GM23338 (cell line): ENCODE measurements at regions not wholly inside any gene's neighbourhood (a gene's known extent, or its start where the extent isn't known, plus 50 kb on each side); places are given as distances from the start of the nearest gene placed in this dataset.

ENCODE experiments used
- ATAC-seq: fragments of 200-7000 bp; cut with Tn5 transposase; 3 replicates; pipeline ENCODE4 v1.9.1; 2020
- DNase-seq: peaks from one replicate; pipeline ENCODE4 v3.0.0-alpha.2; 2015; ENCODE audit warnings: low spot score
- H2AFZ ChIP-seq: fragments of 200-600 bp; sonication (generic); 2 replicates; pipeline ENCODE4 v1.8.0; 2016; ENCODE audit warnings: antibody characterized with exemption, mild to moderate bottlenecking, moderate library complexity
- H3F3A ChIP-seq: fragments of 200-600 bp; sonication (generic); replicated peaks from 2 replicates; pipeline ENCODE4 v1.8.0; 2017; ENCODE audit warnings: antibody characterized with exemption, mixed run types, low read depth
- H3K27ac ChIP-seq: fragments of 200-600 bp; sonication (generic); 2 replicates; pipeline ENCODE4 v1.6.1; 2016; ENCODE audit warnings: low read depth
- H3K27me3 ChIP-seq: fragments of 200-600 bp; sonication (generic); 2 replicates; pipeline ENCODE4 v1.8.0; 2016; ENCODE audit warnings: mild to moderate bottlenecking, mixed run types, moderate library complexity; ENCODE audit not compliant: insufficient read depth
- H3K36me3 ChIP-seq: fragments of 200-600 bp; sonication (generic); 2 replicates; pipeline ENCODE4 v1.8.0; 2016; ENCODE audit warnings: mild to moderate bottlenecking; ENCODE audit not compliant: insufficient read depth
- H3K4me1 ChIP-seq: fragments of 200-600 bp; sonication (generic); 2 replicates; pipeline ENCODE4 v1.8.0; 2016; ENCODE audit warnings: mild to moderate bottlenecking, moderate library complexity; ENCODE audit not compliant: insufficient read depth
- H3K4me2 ChIP-seq: fragments of 200-600 bp; sonication (generic); 2 replicates; pipeline ENCODE4 v1.7.1; 2017; ENCODE audit warnings: mixed run types
- H3K4me3 ChIP-seq: fragments of 200-600 bp; sonication (generic); 2 replicates; pipeline ENCODE4 v1.6.1; 2016; ENCODE audit warnings: mixed run types
- H3K79me2 ChIP-seq: fragments of 200-600 bp; sonication (generic); replicated peaks from 2 replicates; pipeline ENCODE4 v1.8.0; 2017; ENCODE audit warnings: mild to moderate bottlenecking; ENCODE audit not compliant: insufficient read depth
- H3K9me2 ChIP-seq: fragments of 200-600 bp; sonication (generic); 2 replicates; pipeline ENCODE4 v1.8.0; 2017; ENCODE audit not compliant: insufficient read depth
- H4K20me1 ChIP-seq: fragments of 200-600 bp; sonication (generic); replicated peaks from 2 replicates; pipeline ENCODE4 v1.8.0; 2017; ENCODE audit warnings: mild to moderate bottlenecking; ENCODE audit not compliant: insufficient read depth
- H3K27ac Mint-ChIP-seq: 2 replicates; pipeline ENCODE4 v1.8.0; 2020; ENCODE audit warnings: inconsistent platforms, mild to moderate bottlenecking, moderate library complexity, mixed read lengths
- H3K27me3 Mint-ChIP-seq: 3 replicates; pipeline ENCODE4 v1.8.0; 2022; ENCODE audit warnings: low read depth, mild to moderate bottlenecking, moderate library complexity, mixed read lengths, inconsistent platforms; ENCODE audit not compliant: insufficient read depth, poor library complexity
- H3K36me3 Mint-ChIP-seq: 3 replicates; pipeline ENCODE4 v1.8.0; 2021; ENCODE audit warnings: low read depth, mild to moderate bottlenecking, inconsistent platforms, moderate library complexity, mixed read lengths
- H3K4me1 Mint-ChIP-seq: 3 replicates; pipeline ENCODE4 v1.8.0; 2020; ENCODE audit warnings: mild to moderate bottlenecking, inconsistent platforms, mixed read lengths
- H3K4me3 Mint-ChIP-seq: 3 replicates; pipeline ENCODE4 v1.8.0; 2021; ENCODE audit warnings: moderate library complexity, mild to moderate bottlenecking, inconsistent platforms, mixed read lengths
- H3K9me3 Mint-ChIP-seq: 3 replicates; pipeline ENCODE4 v1.8.0; 2020; ENCODE audit warnings: moderate library complexity, mild to moderate bottlenecking, inconsistent platforms, mixed read lengths
- CREB1 ChIP-seq: fragments of 250-450 bp; sonication (Bioruptor Pico); IDR thresholded peaks from 2 replicates; pipeline ENCODE4 v1.5.0; 2020; ENCODE audit warnings: low read depth, mild to moderate bottlenecking, moderate library complexity
- EZH2 ChIP-seq: fragments of 200-600 bp; sonication (generic); IDR thresholded peaks from one replicate; pipeline ENCODE4 v1.8.0; 2017; ENCODE audit warnings: antibody characterized with exemption, mild to moderate bottlenecking, low read depth; ENCODE audit not compliant: unreplicated experiment
- EZH2phosphoT487 ChIP-seq: fragments of 200-600 bp; sonication (generic); IDR thresholded peaks from one replicate; pipeline ENCODE4 v1.8.1; 2018; ENCODE audit warnings: antibody characterized with exemption; ENCODE audit not compliant: unreplicated experiment
- JUNB ChIP-seq: IDR thresholded peaks from one replicate; pipeline ENCODE4 v1.6.1; 2016; ENCODE audit warnings: antibody characterized with exemption; ENCODE audit not compliant: unreplicated experiment
- NANOG ChIP-seq: IDR thresholded peaks from 2 replicates; pipeline ENCODE4 v1.6.1; 2016; ENCODE audit warnings: antibody characterized with exemption, borderline replicate concordance
- POLR2AphosphoS5 ChIP-seq: IDR thresholded peaks from 2 replicates; pipeline ENCODE4 v1.6.1; 2016; ENCODE audit warnings: antibody characterized with exemption, low read depth
- REST ChIP-seq: IDR thresholded peaks from one replicate; pipeline ENCODE4 v1.6.1; 2018; ENCODE audit warnings: antibody characterized with exemption; ENCODE audit not compliant: unreplicated experiment
- STAT1 ChIP-seq: IDR thresholded peaks from one replicate; pipeline ENCODE4 v1.6.1; 2016; ENCODE audit warnings: antibody characterized with exemption; ENCODE audit not compliant: unreplicated experiment
- ZNF114 ChIP-seq: fragments of 250-450 bp; sonication (Bioruptor Pico); IDR thresholded peaks from 2 replicates; pipeline ENCODE4 v1.5.0; 2020; ENCODE audit warnings: mild to moderate bottlenecking, moderate library complexity
- ZNF331 ChIP-seq: fragments of 250-450 bp; sonication (Bioruptor Pico); IDR thresholded peaks from 2 replicates; pipeline ENCODE4 v1.5.0; 2020; ENCODE audit warnings: low read depth, mild to moderate bottlenecking, moderate library complexity
- ZNF462 ChIP-seq: fragments of 250-450 bp; sonication (Bioruptor Pico); IDR thresholded peaks from 2 replicates; pipeline ENCODE4 v1.5.0; 2020; ENCODE audit warnings: mild to moderate bottlenecking, moderate library complexity

- Histone ChIP-seq H3K4me3 (no peak overlapping the region), H3K4me1 (peaks cover 3% of the 10 kb centered on the region; the same call in 1 of the 2 replicates), H3K79me2 (no peaks in the 10 kb centered on the region), H3K9me2 (no peaks in the 10 kb centered on the region), H3K4me2 (no peak overlapping the region), H3K36me3 (no peaks in the 10 kb centered on the region), H3F3A (no peaks in the 10 kb centered on the region), H4K20me1 (no peaks in the 10 kb centered on the region), H3K27me3 (no peaks in the 10 kb centered on the region), H2AFZ (no peak overlapping the region), H3K27ac (no peak overlapping the region)
- peaks cover 5% of the 10 kb centered on the region for H3K4me1 Mint-ChIP-seq
- H3K27me3 Mint-ChIP-seq: peaks cover 14% of the 10 kb centered on the region
- peaks cover 12% of the 10 kb centered on the region for H3K9me3 Mint-ChIP-seq
- H3K27ac Mint-ChIP-seq: no peak overlapping the region
- no peak overlapping the region for H3K4me3 Mint-ChIP-seq
- ATAC-seq (no peak), DNase-seq (no peak)
- TF ChIP-seq ZNF331 (no peak), STAT1 (no peak), JUNB (no peak), EZH2 (no peak), ZNF462 (CRISPR knock-in tag) (no peak), EZH2phosphoT487 (no peak), NANOG (no peak), CREB1 (CRISPR knock-in tag) (no peak), POLR2AphosphoS5 (no peak), ZNF114 (CRISPR knock-in tag) (no peak), REST (no peak)
- H3K36me3 Mint-ChIP-seq: peaks cover 3% of the 10 kb centered on the region; the same call in 1 of the 3 replicates
Observed at GRCh38 chr16:87058728-87059250, 258.4 kb downstream of the C16orf95 start.
